Left lung (tissue), 4 donors: ENCODE measurements at regions not wholly inside any gene's neighbourhood (a gene's known extent, or its start where the extent isn't known, plus 50 kb on each side); places are given as distances from the start of the nearest gene placed in this dataset.

Experiments used
- ATAC-seq: fragments of 200-7000 bp; cut with Tn5 transposase; one replicate; pipeline ENCODE4 v1.9.1; 2020; ENCODE audit warnings: moderate library complexity
- DNase-seq, 4 donors: peaks; one replicate each; pipeline ENCODE4 v3.0.0-alpha.2; 2013 to 2020
- H3K27ac ChIP-seq, 2 donors: fragments of 200-600 bp; sonication (generic) in 1 of 2; one replicate each; pipeline versions ENCODE4 v1.5.0 to v1.8.0; 2020 to 2021
- H3K27me3 ChIP-seq, 2 donors: fragments of 200-600 bp; sonication (generic) in 1 of 2; one replicate each; pipeline versions ENCODE4 v1.5.0 to v1.8.0; 2020 to 2021
- H3K36me3 ChIP-seq, 2 donors: fragments of 200-600 bp; sonication (generic) in 1 of 2; one replicate each; pipeline versions ENCODE4 v1.5.0 to v1.8.0; 2020 to 2021
- H3K4me1 ChIP-seq, 2 donors: fragments of 200-600 bp; one replicate each; pipeline ENCODE4 v1.8.0; 2021
- H3K4me3 ChIP-seq, 2 donors: fragments of 200-600 bp; sonication (generic) in 1 of 2; one replicate each; pipeline versions ENCODE4 v1.5.0 to v1.8.0; 2020 to 2021; ENCODE audit warnings: mild to moderate bottlenecking in 1 of 2
- H3K9me3 ChIP-seq, 2 donors: fragments of 200-600 bp; sonication (generic) in 1 of 2; one replicate each; pipeline versions ENCODE4 v1.5.0 to v1.8.0; 2020 to 2021
- CTCF ChIP-seq, 2 donors: fragments of 200-600 bp; sonication (generic) in 1 of 2; IDR thresholded peaks; one replicate each; pipeline versions ENCODE4 v1.5.0 to v1.8.0; 2021; ENCODE audit warnings: antibody characterized with exemption in 2 of 2
- intact Hi-C, 2 donors: fragments of 100-400 bp; cut with DNase I; formaldehyde crosslinking; loops; one replicate each; pipeline versions ENCODE4 v1.11.2 to v1.14.2; 2022
- donor health status: DM: no; HTN: yes; CAD: no.
- donor health status: DM: no; HTN: no; CAD: no.

DNA sequence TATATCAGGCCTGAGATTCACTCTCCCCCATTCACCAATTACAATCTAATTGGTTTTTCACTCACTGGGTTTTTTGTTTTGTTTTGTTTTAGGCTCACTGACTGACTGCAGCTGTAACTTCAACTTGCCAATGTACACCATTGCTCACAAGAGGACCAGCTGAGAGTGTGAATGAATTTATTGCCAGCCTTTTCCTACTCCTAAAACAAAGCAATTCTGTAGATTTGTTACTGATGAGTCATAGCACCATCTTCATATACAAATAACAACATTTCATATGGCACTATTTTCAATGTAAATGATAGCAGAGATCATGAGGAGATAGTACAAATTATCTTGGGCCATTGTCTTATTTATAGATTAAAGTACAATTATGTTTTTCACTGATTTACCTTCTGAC lies 76.0 kb upstream of the DPYD start:
- Histone ChIP-seq H3K4me3 (no peak overlapping the region), H3K9me3 (no peaks in the 10 kb centered on the region), H3K4me1 (no peaks in the 10 kb centered on the region), H3K27me3 (no peaks in the 10 kb centered on the region), H3K27ac (no peak overlapping the region), H3K36me3 (no peaks in the 10 kb centered on the region)
- ATAC-seq (no peak), DNase-seq (no peak)
- intact Hi-C loops: no loop called here
- no peak for TF ChIP-seq CTCF (IDR thresholded peaks at IDR 0.05)

GRCh38 chr1:97989094-97989680 lies 68.4 kb upstream of the DPYD start:
- intact Hi-C loops: no loop called here
- ATAC-seq (no peak), DNase-seq (no peak)
- H3K36me3 ChIP-seq: no peaks in the 10 kb centered on the region
- no peaks in the 10 kb centered on the region for H3K9me3 ChIP-seq
- no peak overlapping the region for H3K27ac ChIP-seq
- no peak for TF ChIP-seq CTCF (IDR thresholded peaks at IDR 0.05)
- no peaks in the 10 kb centered on the region for H3K4me1 ChIP-seq
- H3K27me3 ChIP-seq: no peaks in the 10 kb centered on the region
- no peak overlapping the region for H3K4me3 ChIP-seq

DNA sequence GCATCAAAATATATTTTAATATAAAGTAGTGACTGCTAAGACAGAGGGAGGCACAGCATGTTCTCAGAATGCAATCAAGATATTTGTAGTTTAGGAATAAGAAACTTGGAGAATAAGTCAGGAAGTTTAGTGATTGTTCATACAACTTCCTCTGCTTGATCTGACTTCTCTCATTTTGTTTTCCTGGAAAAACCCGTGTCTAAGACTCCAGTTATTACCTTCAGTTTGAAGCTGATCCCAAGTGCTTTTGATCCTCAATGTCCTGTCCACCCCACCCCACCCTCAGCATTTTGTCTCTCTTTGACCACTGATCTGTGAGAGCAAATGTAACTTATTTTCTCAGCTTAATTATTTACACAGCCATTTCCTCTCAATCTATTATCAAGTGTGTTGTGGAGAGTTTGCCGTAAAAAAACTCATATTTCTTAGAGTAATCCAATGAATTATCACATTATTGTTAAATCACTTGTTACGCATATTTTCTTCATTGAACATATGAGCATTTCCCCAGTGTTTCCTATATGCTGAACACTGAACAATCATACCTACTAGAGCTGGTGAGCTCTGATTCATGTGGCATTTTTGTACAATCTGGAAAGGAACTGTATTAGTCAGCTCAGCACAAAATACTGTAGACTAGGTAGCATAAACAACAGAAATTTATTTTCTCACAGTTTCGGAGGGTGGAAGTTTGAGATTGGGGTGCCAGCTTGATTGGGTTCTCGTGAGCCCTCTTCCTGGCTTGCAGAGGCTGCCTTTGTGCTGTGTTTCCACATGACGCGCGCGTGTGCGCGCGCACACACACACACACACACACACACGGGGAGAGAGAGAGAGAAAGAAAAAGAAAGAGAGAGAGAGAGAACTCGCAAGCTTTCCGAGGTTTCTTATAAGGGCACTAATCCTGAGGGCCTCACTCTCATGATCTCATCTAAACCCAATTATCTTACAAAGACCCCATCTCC lies 65.5 kb upstream of the DPYD start:
- intact Hi-C loops: no loop called here
- no peak for ATAC-seq
- Histone ChIP-seq H3K4me1 (no peaks in the 10 kb centered on the region), H3K27ac (no peak overlapping the region), H3K36me3 (no peaks in the 10 kb centered on the region), H3K4me3 (no peak overlapping the region), H3K27me3 (no peaks in the 10 kb centered on the region), H3K9me3 (no peaks in the 10 kb centered on the region)
- no peak for DNase-seq
- TF ChIP-seq CTCF (IDR thresholded peaks at IDR 0.05): no peak

DNA sequence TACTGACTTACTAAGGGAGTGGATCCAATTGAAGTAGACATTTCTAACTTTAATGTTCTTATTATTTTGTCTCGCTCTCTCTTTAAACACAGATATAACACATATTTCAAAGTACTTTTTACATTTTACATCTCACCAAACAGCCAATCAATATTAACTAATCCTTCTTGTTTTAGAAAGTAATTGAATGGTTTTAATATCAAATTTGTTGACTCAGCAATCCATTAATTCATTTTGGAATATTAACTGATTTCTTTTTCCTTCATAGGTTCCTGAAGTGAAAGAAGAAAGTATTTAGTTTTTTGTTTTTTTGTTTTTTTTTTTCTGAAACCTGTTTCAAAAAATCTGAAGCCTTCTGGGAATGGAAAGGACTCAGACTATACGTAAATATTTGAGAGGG lies 62.3 kb upstream of the DPYD start:
- TF ChIP-seq CTCF (IDR thresholded peaks at IDR 0.05): no peak
- no peak for ATAC-seq
- H3K4me3 ChIP-seq: no peak overlapping the region

DNA sequence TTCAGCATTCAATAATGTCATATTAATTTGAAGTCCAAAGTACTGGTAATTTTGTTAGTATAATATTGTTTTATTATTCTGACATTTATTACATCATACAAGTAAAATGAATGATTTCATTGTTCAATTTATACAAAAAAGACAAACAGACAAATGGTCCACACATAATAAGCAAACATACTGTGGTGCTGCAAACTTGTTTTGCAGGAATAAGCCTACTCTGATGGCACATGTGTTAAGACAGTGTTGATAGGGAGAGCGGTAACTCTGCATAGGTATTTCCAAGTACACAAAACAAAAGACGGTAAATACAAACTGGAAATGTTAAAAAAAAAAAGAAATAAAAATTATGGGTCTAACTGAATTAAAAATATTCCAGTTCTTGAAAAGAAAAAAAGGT lies 59.7 kb upstream of the DPYD start:
- Histone ChIP-seq H3K9me3 (no peaks in the 10 kb centered on the region), H3K27ac (no peak overlapping the region), H3K27me3 (no peaks in the 10 kb centered on the region), H3K4me3 (no peak overlapping the region), H3K4me1 (no peaks in the 10 kb centered on the region), H3K36me3 (no peaks in the 10 kb centered on the region)
- ATAC-seq: no peak
- no peak for DNase-seq
- TF ChIP-seq CTCF (IDR thresholded peaks at IDR 0.05): no peak
- intact Hi-C loops: no loop called here

More for the DNA sequence above, 62.3 kb upstream of the DPYD start:
- H3K27ac ChIP-seq: no peak overlapping the region
- no peaks in the 10 kb centered on the region for H3K9me3 ChIP-seq
- intact Hi-C loops: no loop called here
- H3K4me1 ChIP-seq: no peaks in the 10 kb centered on the region
- H3K36me3 ChIP-seq: no peaks in the 10 kb centered on the region
- H3K27me3 ChIP-seq: no peaks in the 10 kb centered on the region
- no peak for DNase-seq
